ENCODE measurements at regions not wholly inside any gene's neighbourhood (a gene's known extent, or its start where the extent isn't known, plus 50 kb on each side); places are given as distances from the start of the nearest gene placed in this dataset.

- H3K9me2 ChIP-seq (replicated peaks; ENCODE audit: low read depth, low read length), result no peaks in the 10 kb centered on the region
- no peaks in the 10 kb centered on the region for H3K36me3 ChIP-seq (ENCODE audit: insufficient read depth, low read length)
- TF ChIP-seq, protein P1, sequence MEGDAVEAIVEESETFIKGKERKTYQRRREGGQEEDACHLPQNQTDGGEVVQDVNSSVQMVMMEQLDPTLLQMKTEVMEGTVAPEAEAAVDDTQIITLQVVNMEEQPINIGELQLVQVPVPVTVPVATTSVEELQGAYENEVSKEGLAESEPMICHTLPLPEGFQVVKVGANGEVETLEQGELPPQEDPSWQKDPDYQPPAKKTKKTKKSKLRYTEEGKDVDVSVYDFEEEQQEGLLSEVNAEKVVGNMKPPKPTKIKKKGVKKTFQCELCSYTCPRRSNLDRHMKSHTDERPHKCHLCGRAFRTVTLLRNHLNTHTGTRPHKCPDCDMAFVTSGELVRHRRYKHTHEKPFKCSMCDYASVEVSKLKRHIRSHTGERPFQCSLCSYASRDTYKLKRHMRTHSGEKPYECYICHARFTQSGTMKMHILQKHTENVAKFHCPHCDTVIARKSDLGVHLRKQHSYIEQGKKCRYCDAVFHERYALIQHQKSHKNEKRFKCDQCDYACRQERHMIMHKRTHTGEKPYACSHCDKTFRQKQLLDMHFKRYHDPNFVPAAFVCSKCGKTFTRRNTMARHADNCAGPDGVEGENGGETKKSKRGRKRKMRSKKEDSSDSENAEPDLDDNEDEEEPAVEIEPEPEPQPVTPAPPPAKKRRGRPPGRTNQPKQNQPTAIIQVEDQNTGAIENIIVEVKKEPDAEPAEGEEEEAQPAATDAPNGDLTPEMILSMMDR (conservative IDR thresholded peaks at IDR 0.05; ENCODE audit: low read length), result no peak
- TF ChIP-seq EZH2phosphoT487 (IDR thresholded peaks at IDR 0.05; ENCODE audit: borderline replicate concordance), result no peak
- no peaks in the 10 kb centered on the region for H3K79me2 ChIP-seq (ENCODE audit: insufficient read depth, low read length)
- no peaks in the 10 kb centered on the region for H3K4me1 ChIP-seq (ENCODE audit: insufficient read depth, low read length, poor library complexity, severe bottlenecking)
- no peaks in the 10 kb centered on the region for H4K20me1 ChIP-seq (ENCODE audit: insufficient read depth, low read length, poor library complexity, severe bottlenecking)
- no peak overlapping the region for H3K4me2 ChIP-seq (ENCODE audit: low read depth, low read length, poor library complexity, severe bottlenecking)
- H3K27me3 ChIP-seq (ENCODE audit: insufficient read depth, low read length, poor library complexity, severe bottlenecking), result no peaks in the 10 kb centered on the region
- no peaks in the 10 kb centered on the region for H3K9me3 ChIP-seq (ENCODE audit: insufficient read depth, low read depth, low read length)
- H3F3A ChIP-seq (ENCODE audit: low read depth), result no peaks in the 10 kb centered on the region
- H3K9ac ChIP-seq (ENCODE audit: low read depth, low read length, poor library complexity, severe bottlenecking), result no peak overlapping the region
- no peak overlapping the region for H2AFZ ChIP-seq (ENCODE audit: low read length)
- H3K4me3 ChIP-seq (ENCODE audit: low read length, poor library complexity, severe bottlenecking), result no peak overlapping the region
These were observed 240.7 kb upstream of the CIBAR2 start for GRCh38 chr16:85353013-85353412.

GRCh38 chr16:85353839-85354685 lies 241.8 kb upstream of the CIBAR2 start:
- Histone ChIP-seq H3K27me3 (ENCODE audit: insufficient read depth, low read length, poor library complexity, severe bottlenecking) (no peaks in the 10 kb centered on the region), H2AFZ (ENCODE audit: low read length) (no peak overlapping the region), H3K79me2 (ENCODE audit: insufficient read depth, low read length) (no peaks in the 10 kb centered on the region), H3K4me1 (ENCODE audit: insufficient read depth, low read length, poor library complexity, severe bottlenecking) (no peaks in the 10 kb centered on the region), H3K9ac (ENCODE audit: low read depth, low read length, poor library complexity, severe bottlenecking) (no peak overlapping the region), H3F3A (ENCODE audit: low read depth) (no peaks in the 10 kb centered on the region), H3K36me3 (ENCODE audit: insufficient read depth, low read length) (no peaks in the 10 kb centered on the region), H3K9me3 (ENCODE audit: insufficient read depth, low read depth, low read length) (no peaks in the 10 kb centered on the region), H4K20me1 (ENCODE audit: insufficient read depth, low read length, poor library complexity, severe bottlenecking) (no peaks in the 10 kb centered on the region), H3K4me3 (ENCODE audit: low read length, poor library complexity, severe bottlenecking) (no peak overlapping the region), H3K4me2 (ENCODE audit: low read depth, low read length, poor library complexity, severe bottlenecking) (no peak overlapping the region), H3K9me2 (replicated peaks; ENCODE audit: low read depth, low read length) (no peaks in the 10 kb centered on the region)
- TF ChIP-seq, protein P1 (conservative IDR thresholded peaks at IDR 0.05; ENCODE audit: low read length), result no peak
- TF ChIP-seq EZH2phosphoT487 (IDR thresholded peaks at IDR 0.05; ENCODE audit: borderline replicate concordance), result no peak

DNA sequence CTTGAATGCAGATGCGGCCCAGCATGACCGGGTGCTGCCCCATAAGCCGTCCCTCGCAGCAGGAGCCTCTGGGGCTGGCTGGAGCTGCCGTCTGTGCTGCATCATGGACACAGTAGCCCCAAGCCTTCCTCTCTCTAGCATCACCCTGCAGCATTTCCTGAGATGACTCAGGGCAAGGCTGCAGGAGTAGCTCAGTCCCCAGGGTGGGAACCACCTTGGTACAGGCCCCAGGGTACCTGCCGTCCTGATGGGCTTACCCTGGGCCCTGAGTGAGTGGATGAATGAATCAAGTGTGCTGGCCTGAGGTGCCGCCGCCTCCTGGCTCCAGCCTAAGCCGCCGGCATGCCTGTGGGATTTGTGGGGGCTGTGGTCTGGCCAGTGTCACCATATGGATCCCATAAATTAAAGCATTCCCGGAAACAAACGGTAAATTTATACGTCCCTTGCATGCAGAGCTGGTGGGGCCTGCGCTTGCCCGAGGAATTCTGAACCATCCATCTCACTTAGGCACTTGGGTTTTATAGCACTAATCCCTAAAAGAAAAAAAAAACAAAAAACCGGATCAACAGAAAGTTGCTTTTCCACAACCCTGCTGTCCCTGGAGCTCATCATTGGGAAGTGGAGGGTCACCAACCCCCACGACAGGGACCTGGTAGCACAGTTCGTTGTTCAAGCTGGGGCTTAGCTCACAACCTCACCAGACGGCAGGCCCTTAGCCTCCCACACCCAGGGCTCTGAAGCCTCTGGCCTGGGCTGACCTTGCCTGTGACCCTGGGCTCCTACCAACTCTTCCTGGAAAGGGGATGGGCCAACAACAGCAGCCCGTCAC lies 242.6 kb upstream of the CIBAR2 start:
- H4K20me1 ChIP-seq (ENCODE audit: insufficient read depth, low read length, poor library complexity, severe bottlenecking), result no peaks in the 10 kb centered on the region
- H3K27me3 ChIP-seq (ENCODE audit: insufficient read depth, low read length, poor library complexity, severe bottlenecking), result no peaks in the 10 kb centered on the region
- H3K36me3 ChIP-seq (ENCODE audit: insufficient read depth, low read length), result no peaks in the 10 kb centered on the region
- H3K9ac ChIP-seq (ENCODE audit: low read depth, low read length, poor library complexity, severe bottlenecking), result no peak overlapping the region
- H3K9me2 ChIP-seq (replicated peaks; ENCODE audit: low read depth, low read length), result no peaks in the 10 kb centered on the region
- H3K4me1 ChIP-seq (ENCODE audit: insufficient read depth, low read length, poor library complexity, severe bottlenecking), result no peaks in the 10 kb centered on the region
- no peak overlapping the region for H3K4me2 ChIP-seq (ENCODE audit: low read depth, low read length, poor library complexity, severe bottlenecking)
- H3K79me2 ChIP-seq (ENCODE audit: insufficient read depth, low read length), result no peaks in the 10 kb centered on the region
- no peaks in the 10 kb centered on the region for H3K9me3 ChIP-seq (ENCODE audit: insufficient read depth, low read depth, low read length)
- H3K4me3 ChIP-seq (ENCODE audit: low read length, poor library complexity, severe bottlenecking), result no peak overlapping the region
- no peak overlapping the region for H2AFZ ChIP-seq (ENCODE audit: low read length)
- no peaks in the 10 kb centered on the region for H3F3A ChIP-seq (ENCODE audit: low read depth)
- TF ChIP-seq EZH2phosphoT487 (IDR thresholded peaks at IDR 0.05; ENCODE audit: borderline replicate concordance), result no peak
- TF ChIP-seq, protein P1 (conservative IDR thresholded peaks at IDR 0.05; ENCODE audit: low read length), result no peak

Measured in Loucy (cell line).